ENCODE measurements at regions not wholly inside any gene's neighbourhood (a gene's known extent, or its start where the extent isn't known, plus 50 kb on each side); places are given as distances from the start of the nearest gene placed in this dataset.
A peak's percentile ranks its signal among the peaks of the same experiment; 100 is the strongest.

DNA sequence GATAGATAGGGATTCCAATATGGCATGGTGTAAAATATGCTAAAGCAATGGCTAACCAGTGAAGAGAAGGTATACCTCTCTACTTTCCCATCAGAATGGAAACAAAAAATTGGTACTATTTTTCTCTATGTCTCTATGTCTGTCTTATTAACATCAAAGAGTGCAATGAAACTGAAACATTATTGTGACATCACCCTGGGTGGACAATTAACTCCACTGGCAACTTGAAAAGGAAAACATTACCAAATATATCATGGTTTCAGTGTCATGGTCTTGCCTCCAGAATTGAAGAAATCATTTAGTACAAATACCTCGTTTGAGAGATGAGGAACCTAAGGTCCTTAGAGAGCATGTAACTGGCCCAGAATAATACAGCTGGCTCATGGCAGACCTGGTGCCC, 1132.5 kb upstream of the MAP3K7 start:
- DNase-seq, result no peak

DNA sequence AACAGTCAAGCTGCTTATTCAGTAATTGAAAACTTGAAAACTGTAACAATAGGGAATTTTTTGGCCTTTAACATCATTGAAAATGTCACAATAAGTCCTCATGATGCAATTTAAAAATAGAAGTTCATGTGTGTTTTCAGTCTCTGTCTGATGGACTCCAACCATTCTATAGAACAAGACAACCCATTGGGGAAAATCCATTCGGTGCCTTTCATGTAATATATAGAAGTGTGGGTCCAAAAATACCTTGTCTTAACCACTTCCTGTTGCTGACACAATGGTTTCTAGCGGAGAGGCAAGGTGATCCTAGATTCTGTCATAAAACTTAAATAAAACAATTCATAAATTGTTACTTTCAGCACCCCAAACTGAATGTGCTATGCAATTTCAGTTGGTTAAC, 1131.3 kb upstream of the MAP3K7 start:
- no peak for DNase-seq

DNA sequence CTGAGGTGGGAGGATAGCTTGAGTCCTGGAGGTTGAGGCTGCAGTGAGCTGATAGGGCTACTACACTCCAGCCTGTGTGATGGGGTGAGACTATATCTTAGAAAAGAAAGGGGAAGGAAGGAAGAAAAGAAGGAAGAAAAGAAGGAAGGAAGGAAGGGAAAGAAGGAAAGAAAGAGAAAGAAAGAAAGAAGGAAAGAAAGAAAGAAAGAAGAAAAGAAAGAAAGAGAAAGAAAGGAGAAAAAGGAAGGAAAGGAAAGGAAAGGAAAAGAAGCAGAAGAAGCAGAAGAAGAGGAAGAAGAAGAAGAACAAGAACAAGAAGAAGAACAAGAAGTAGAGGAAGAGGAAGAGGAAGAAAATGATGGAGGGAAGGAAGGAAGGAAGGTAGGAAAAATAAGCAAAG, 1130.2 kb upstream of the MAP3K7 start:
- DNase-seq, result no peak

DNA sequence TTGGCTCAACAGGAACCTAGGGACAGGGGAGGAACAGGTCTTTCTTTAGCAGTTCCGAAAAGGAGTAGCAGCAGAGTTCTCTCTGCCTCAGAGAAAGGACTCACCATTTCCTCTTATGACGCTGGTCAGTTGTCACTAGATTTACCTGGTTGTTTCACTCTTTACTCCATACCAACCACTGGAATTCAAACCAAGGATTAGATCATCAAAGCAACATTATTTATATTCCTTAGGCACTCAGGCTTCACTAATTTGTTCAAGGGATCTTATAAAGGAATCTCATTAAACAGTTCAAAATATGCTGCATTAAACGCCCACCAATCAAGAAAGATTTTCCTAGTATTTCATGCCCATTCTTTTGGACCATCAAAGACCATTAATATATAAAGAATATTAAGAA, 1129.5 kb upstream of the MAP3K7 start:
- no peak for DNase-seq

DNA sequence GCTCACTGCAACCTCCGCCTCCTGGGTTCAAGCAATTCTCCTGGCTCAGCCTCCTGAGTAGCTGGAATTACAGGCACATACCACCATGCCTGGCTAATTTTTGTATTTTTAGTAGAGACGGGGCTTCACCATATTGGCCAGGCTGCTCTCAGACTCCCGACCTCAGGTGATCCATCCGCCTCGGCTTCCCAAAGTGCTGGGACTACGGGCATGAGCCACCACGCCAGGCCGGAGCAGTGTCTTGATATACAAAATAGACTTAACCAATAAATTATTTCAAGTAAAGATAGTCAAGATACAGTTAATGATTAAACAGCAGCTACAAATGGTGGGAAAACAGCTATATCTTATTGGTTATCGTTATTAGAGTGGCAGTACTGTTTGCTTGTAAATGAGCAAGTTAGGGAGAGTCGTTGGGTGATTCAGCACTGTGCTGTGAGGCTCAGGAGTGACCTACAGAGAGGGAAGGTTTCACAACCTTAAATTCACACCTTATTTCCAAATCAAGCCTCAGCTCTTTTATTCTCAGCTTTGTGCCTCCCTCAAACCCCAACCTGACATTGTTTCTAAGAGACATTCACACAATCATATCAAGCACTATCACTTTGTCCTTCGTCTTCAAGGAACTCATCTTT, 1128.4 kb upstream of the MAP3K7 start:
- no peak for DNase-seq

DNA sequence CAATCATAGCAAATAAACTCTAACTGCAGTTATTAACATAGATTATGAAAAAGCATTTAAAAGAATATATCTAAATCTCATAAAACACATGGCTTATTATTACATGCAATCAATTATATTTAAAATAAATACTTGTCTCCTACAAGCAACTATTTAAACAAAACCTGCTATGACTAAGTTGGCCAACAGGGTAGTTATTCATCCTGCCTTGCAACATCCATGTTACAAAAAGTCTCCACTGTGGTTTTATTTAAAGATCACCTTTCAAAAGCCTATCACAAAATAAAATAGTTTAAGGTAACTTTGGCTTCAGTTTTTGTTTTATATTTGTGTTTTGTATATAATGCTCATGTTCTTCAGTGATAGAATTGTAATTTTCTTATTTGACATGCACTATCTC, 1127.0 kb upstream of the MAP3K7 start:
- no peak for DNase-seq

DNA sequence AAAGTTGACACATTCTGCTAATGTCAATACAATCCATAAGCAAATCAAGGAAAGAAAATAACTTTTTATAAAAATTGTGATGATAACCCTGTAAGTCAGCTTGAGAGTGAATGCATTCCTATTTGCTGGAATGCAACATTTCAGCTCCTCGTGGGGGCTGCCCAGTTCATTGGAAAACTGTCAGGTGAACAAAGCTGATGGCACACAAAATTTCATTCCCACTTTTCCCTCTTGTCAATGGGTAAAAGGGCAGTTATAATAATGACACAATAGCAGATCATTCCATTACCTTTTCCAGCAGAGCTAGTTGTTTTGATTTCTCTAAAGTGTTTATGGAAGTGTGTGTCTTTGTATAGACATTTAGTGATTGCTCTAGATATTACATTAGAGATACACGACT, 1124.6 kb upstream of the MAP3K7 start:
- DNase-seq, result no peak

DNA sequence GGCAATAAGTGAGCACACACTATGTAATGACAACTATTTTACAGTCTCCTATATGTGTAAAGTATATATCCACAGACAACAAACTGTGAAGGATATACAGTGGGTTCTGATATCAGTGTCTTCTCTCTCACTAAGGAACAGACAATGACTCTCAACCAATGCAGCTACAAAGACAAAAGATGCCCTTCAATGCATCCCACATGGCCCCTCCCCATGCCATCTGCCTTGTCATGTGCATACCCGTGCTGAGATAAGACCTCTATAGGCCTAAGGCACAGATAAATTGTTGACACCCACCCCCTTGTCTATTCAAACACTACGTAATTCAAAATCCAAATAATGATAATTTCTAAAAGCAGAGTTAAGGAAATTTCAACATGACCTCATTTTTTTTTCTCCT, 1123.5 kb upstream of the MAP3K7 start:
- no peak for DNase-seq

DNA sequence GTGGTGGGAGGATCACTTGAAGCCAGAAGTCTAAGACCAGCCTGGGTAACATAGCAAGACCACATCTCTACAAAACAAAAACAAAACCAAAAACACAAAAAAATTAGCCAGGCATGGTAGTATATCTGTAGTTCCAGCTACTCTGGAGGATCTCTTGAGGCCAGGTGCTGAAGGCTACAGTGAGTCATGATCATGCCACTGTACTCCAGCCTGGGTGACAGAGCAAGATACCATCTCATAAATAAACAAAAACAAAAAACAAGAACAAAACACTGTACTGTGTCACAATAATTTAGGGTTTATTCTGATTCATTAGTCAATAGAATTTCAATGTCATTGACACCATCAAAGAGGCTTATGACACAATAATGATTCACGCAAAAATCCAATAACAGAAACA, 1121.7 kb upstream of the MAP3K7 start:
- DNase-seq, result no peak

DNA sequence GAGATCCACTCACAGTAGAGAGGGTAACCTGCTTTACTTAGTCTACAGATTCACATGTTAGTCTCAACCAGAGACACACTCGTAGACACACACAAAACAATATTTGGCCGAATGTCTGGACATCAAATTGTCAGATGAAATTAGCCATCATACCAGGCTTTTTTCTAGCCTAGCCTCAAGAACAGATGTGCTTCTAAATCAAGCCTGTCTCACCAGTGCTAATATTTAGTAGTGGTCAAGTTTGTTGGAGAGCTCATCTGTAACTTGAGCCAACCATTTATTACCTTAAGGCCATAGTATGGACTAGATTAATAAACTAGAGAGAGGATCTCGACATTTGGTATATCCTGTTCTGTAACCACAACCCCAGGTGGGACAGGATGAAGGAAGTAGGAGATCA, 1118.8 kb upstream of the MAP3K7 start:
- no peak for DNase-seq

DNA sequence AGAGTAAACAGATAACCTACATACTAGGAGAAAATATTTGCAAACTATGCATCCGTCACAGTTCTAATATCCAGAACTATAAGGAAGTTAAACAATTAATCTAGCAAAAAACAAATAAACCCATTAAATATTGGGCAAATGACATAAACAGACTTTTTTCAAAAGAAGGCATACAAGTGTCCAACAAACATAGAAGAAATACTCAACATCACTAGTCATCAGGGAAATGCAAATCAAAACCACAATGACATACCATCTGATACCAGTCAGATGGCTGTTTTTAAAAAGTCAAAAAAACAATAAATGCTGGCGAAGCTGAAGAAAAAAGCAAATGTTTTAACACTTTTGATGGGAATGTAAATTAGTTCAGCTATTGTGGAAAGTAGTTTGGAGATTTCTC, 1117.7 kb upstream of the MAP3K7 start:
- DNase-seq, result no peak

DNA sequence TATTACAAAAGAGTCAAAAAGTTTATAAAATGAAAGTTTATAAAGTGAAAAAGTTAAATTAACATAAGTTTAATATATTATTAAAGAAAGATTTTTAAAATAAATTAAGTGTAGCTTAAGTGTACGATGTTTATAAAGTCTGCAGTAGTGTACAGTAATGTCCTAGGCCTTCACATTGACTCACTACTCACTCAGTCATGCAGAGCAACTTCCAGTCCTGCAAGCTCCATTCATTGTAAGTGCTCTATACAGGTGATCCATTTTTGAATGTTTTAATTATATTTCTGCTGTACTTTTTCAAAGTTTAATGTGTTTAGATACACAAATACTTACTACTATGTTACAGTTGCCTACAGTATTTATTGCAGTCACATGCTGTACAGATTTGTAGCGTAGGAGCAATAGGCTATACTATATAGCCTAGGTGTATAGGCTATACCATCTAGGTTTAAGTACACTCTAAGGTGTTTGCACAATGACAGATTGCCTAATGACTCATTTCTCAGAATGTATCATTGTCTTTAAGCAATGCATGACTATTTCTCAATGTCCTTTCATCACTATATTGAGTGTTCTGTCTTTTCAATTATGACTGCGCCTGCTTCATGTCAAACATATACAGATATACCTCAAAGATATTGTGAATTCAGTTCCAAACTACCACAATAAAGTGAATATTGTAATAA, 1110.3 kb upstream of the MAP3K7 start:
- no peak for DNase-seq

DNA sequence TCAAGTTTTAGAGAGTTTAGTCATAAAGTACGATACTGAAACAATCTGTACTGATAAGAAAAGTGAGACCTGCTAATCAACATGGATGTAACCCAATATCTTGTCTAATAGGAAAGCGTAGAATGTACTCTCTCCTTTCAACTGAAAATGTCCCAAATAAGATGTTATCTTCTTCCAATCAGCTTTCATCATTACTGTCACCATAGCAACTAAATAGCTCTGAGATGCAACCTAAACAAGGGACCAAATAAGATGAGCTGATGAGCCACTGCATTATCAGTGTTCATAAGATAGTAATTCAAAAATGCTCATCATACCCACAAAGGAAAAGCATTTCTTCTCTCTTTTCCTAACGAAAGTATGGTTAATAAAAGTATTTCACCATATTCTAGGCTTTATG, 1108.3 kb upstream of the MAP3K7 start:
- no peak for DNase-seq

DNA sequence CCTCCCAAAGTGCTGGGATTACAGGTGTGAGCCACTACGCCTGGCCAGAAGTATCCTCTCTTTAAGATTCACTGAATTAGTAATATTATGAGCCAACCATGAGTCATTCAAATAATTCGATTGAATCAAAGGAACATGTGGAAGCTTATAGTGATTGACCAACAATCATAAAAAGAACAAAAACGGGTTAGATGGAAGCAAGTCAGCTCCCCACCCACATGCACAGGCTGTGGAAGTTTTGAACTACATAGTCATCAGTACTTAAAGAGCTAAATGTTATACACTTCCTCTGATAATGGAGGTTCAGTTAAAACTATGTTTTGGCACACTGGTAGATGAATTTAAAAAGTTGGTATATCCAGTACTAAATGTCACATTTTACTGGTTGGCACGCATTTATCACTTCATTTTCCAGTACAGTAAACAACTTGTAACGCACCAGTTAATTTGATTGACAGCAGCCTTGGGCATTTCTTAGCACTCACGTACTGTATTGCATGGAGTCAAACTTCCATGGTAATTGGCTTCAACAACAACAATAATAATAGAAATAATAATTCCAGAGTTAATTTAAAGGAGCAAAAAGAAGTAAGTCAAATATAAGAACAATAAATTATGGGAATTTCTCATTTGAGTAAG, 1107.3 kb upstream of the MAP3K7 start:
- DNase-seq, result no peak

DNA sequence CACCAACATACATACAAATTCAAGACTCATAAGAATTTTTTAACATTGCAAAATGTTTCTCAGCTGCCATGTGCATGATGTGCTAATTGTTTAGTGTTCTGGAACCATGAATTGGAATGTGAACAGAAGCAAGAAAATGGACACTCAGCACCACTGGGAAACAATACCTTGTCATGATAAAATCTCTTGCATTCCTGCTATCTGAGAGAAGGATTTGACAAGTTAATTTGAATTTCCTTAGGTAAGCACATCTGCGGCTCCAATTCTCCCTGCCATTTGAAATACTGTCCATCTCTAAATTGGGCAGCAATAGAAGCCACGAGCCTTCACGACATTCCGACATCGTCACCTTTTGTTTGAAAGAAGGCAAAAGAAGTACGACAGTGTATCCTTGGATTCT, 1104.6 kb upstream of the MAP3K7 start:
- no peak for DNase-seq

DNA sequence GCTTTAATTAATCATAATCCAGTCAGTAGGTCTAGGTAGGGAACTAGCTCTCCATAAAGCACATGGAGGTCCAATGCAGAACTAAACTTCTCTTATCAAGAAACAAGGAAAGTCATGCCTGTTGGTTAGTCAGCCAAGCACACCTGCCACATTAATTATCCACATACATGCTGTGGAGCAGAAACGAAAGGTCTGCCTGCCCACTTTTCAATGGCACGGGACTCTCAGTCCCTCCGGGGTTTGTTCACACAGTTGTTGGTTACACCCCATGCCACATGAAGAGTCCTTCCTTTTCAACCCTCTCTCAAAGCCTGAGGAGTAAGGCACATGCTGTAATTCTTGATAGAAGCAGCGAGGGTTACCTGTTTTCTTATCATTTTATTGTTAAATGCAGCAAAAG, 1096.4 kb upstream of the MAP3K7 start:
- no peak for DNase-seq

DNA sequence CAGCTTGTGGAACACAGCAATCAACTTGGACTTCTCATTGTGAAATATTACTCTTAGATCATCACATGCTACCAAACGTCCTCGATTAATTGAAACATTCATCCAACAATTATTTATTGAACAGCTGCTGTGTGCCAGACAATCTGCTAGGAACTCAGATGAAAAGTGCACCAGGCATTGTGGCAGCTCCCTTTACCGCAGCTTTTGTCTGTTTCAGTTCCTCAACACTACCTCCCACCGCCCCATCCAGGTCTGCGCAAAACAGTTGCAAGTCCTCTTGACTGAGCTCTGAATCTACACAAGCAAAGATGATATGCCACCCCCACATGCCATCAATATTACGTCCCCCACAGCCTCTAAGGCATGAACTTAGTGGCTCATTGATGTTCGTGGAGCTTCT, 1094.4 kb upstream of the MAP3K7 start:
- DNase-seq, result no peak

DNA sequence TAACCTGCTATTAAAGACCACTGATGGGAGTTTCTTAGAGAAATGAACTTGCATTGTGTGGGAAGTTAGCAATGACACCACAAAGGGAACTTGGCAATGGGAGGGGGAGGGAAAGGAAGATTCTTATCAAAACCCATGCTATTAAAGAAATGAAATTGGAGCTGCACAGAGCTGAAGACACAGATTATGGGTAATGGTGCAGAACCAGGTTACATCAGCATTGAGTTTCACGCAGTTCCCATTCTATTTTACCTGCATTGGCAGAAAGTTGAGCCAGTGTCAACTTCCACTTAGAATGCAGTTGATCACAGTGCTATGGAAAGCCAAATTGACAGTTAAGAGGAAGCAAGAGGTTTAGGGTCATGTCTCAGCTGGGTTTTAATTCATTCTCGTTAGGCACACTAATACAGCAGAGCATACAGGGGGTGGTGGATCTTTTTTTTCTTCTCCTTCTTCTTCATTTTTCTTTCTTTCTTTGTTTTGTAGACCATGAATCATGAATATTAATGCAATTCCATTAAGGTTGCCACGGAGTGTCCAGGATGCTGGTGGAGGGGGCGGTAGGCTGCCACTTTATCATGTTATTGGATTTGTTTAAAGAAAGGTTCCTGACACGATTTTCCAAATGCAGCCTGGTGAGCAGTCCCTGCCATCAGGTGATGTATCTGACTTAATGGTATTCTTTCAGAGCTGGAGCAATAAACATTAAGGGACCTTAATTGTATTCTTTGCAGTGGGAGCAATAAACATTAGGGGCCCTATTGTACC, 1092.0 kb upstream of the MAP3K7 start:
- no peak for DNase-seq

DNA sequence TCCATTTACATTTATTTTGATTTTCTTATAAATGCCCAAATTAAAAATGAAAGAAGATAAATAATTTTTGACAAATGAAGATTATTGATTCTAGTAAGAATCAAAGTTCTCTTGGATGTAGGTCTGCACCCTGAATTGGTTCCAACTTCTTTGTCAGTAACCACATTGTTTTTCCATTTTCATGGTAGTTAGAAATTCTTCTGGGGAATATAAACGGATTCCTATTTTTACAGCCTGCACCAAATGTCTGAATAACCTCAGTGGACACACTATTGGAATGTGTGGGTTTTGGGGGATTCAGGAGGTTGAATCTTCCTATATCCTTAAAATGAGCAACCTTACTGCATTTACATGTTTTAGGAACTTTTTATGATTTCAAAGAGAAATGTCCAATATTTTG, 1085.3 kb upstream of the MAP3K7 start:
- no peak for DNase-seq

DNA sequence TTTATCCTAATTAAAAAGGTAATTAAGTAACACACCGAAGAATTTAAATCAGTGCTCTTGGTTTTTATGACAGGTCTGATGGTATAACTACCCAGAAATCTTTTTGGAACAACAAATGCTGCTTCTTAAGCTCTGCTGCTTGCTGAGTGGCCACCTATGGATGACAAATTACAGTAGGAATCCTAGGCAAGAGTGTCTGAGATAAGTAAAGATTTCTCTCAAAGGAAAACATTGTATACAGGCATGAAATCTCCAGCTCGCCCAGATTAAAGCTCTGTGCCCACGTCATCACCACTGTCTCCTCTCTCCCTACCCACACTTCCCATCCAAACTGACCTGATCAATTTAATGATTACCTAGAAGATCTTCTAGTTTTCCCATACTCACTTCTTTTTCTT, 1083.0 kb upstream of the MAP3K7 start:
- DNase-seq, result no peak

DNA sequence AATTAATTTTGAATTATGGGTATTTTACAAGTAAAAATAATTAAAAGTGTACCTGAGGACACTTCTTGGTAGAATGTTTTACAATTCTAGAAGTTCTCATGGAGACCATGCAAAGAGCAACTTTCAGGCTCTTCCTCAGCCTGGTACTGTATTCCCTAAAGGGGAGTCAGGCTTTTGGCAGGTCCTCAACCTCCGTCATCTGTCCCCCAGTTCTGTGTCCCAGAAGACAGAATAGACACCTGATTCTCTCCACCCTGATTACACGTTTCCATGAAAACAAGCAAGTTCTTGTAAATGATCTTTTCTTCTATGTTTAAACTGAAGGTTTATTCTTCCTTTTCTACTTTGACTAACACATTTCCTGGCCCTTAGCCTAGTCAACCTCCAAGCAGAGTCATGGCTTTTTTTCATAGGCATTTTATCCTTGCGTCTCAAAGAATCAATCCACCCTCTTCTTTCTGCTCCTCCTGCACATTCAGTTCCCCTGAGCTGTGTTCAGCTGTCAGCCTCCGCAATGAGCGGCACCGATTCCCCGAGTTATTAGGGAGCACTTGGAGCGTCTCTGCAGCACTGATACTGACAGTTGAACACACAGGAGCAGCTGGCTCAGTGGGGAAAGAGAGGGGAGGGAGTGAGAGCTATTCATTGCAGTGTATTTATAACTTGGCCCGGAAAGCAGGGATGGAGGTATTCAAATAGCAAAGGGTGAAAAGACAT, 1082.4 kb upstream of the MAP3K7 start:
- DNase-seq, result peak; percentile 41

DNA sequence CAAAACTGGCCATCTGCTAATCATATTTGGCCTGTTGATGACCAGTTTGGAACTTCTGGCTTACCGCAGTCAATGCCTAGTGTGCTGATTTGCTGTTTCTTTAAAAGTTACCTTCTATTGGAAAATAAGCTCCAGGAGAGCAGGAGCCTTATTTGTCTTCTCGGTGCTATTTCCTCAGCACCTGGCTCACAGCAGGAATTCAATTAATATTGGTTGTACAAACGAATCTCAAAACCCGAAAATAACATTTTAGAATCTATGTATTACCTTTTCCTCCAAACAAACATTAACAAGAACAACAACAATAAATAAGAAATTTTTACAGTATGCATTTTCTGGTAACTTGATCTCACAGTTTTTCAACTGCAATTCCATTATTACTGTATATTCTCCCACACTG, 1080.7 kb upstream of the MAP3K7 start:
- no peak for DNase-seq

DNA sequence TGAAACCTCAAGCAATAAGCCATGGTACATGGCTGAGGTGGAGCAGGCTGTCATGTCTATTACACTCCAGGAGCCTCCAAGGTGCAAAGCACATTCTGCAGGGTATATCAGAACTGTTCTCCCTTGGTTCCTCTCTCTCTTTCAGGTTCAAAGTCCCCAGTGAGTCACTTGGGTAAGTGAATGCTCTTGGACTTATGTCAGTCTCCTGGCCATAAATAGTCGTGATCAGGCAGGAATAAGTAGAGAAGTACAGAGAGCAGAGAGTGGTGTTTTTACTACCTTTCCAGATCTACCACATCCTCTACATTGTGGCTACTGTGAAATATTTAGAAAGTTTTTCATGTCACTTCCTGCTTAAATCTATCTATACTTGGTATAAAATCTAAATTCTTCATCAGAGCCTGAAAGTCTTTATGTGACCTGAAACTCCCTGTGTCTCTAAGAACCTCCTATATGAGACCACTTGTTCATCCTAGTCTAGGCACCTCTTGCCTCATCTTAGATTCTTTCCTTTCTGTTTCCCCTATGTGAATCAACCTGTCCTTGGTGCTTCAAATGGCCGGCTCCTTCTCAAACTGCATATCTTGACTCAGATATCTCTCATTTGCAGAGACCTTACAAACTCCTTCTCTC, 1077.6 kb upstream of the MAP3K7 start:
- no peak for DNase-seq

Measured in DMS153 (cell line).